ACC112 (cell line): ENCODE measurements at regions not wholly inside any gene's neighbourhood (a gene's known extent, or its start where the extent isn't known, plus 50 kb on each side); places are given as distances from the start of the nearest gene placed in this dataset.

ENCODE experiments used
- H2AFZ ChIP-seq: fragments of 200-600 bp; sonication (generic); one replicate; pipeline ENCODE4 v1.6.0; 2017; ENCODE audit warnings: antibody characterized with exemption, low read length; ENCODE audit not compliant: unreplicated experiment
- H3K27ac ChIP-seq: fragments of 200-600 bp; sonication (generic); 2 replicates; pipeline ENCODE4 v1.5.1; 2014; ENCODE audit warnings: low read depth, mild to moderate bottlenecking, antibody characterized with exemption, low read length, moderate library complexity
- H3K27me3 ChIP-seq: fragments of 200-600 bp; sonication (generic); 2 replicates; pipeline ENCODE4 v1.6.1; 2014; ENCODE audit warnings: mild to moderate bottlenecking, antibody characterized with exemption, low read length, moderate library complexity, mixed read lengths; ENCODE audit not compliant: insufficient read depth
- H3K36me3 ChIP-seq: fragments of 200-600 bp; sonication (generic); 2 replicates; pipeline ENCODE4 v1.6.1; 2016; ENCODE audit warnings: mild to moderate bottlenecking, antibody characterized with exemption, low read length, moderate library complexity, mixed read lengths; ENCODE audit not compliant: insufficient read depth
- H3K4me1 ChIP-seq: fragments of 200-600 bp; sonication (generic); one replicate; pipeline ENCODE4 v1.6.1; 2016; ENCODE audit warnings: low read length, mixed read lengths; ENCODE audit not compliant: insufficient read depth, unreplicated experiment, control insufficient read depth
- H3K4me3 ChIP-seq: fragments of 200-600 bp; sonication (generic); 2 replicates; pipeline ENCODE4 v1.5.1; 2014; ENCODE audit warnings: mild to moderate bottlenecking, low read depth, low read length
- H3K79me2 ChIP-seq: fragments of 200-600 bp; sonication (generic); one replicate; pipeline ENCODE4 v1.6.0; 2016; ENCODE audit warnings: low read length; ENCODE audit not compliant: control insufficient read depth, unreplicated experiment, insufficient read depth

- H3K4me3 ChIP-seq, result no peak overlapping the region
- H3K27me3 ChIP-seq, result no peaks in the 10 kb centered on the region
- no peak overlapping the region for H2AFZ ChIP-seq
These were observed 164.5 kb downstream of the PTH2R start for GRCh38 chr2:208570851-208571763.

GRCh38 chr2:208571764-208572131, 165.2 kb downstream of the PTH2R start:
- Histone ChIP-seq H3K27me3 (no peaks in the 10 kb centered on the region), H2AFZ (no peak overlapping the region), H3K4me1 (no peaks in the 10 kb centered on the region), H3K4me3 (no peak overlapping the region), H3K36me3 (no peaks in the 10 kb centered on the region), H3K79me2 (no peaks in the 10 kb centered on the region), H3K27ac (no peak overlapping the region)

More at GRCh38 chr2:208570851-208571763, 164.5 kb downstream of the PTH2R start:
- Histone ChIP-seq H3K4me1 (no peaks in the 10 kb centered on the region), H3K79me2 (no peaks in the 10 kb centered on the region), H3K27ac (no peak overlapping the region), H3K36me3 (no peaks in the 10 kb centered on the region)

- no peaks in the 10 kb centered on the region for H3K4me1 ChIP-seq
- H3K36me3 ChIP-seq, result no peaks in the 10 kb centered on the region
- H3K27ac ChIP-seq, result no peak overlapping the region
- no peak overlapping the region for H3K4me3 ChIP-seq
- H2AFZ ChIP-seq, result no peak overlapping the region
- no peaks in the 10 kb centered on the region for H3K79me2 ChIP-seq
- H3K27me3 ChIP-seq, result no peaks in the 10 kb centered on the region
These were observed 167.0 kb downstream of the PTH2R start for GRCh38 chr2:208573569-208573968.

GRCh38 chr2:208579678-208580077, 173.1 kb downstream of the PTH2R start:
- H3K4me1 ChIP-seq, result no peaks in the 10 kb centered on the region
- H3K4me3 ChIP-seq, result no peak overlapping the region
- no peaks in the 10 kb centered on the region for H3K79me2 ChIP-seq
- H3K36me3 ChIP-seq, result no peaks in the 10 kb centered on the region
- no peak overlapping the region for H3K27ac ChIP-seq
- H3K27me3 ChIP-seq, result no peaks in the 10 kb centered on the region
- H2AFZ ChIP-seq, result no peak overlapping the region

- no peaks in the 10 kb centered on the region for H3K79me2 ChIP-seq
- no peak overlapping the region for H3K27ac ChIP-seq
- no peaks in the 10 kb centered on the region for H3K4me1 ChIP-seq
- H3K27me3 ChIP-seq, result no peaks in the 10 kb centered on the region
- no peak overlapping the region for H3K4me3 ChIP-seq
- H2AFZ ChIP-seq, result no peak overlapping the region
- no peaks in the 10 kb centered on the region for H3K36me3 ChIP-seq
These were observed 177.9 kb downstream of the PTH2R start for GRCh38 chr2:208584378-208584985.

- no peaks in the 10 kb centered on the region for H3K27me3 ChIP-seq
- H2AFZ ChIP-seq, result no peak overlapping the region
These were observed 179.9 kb downstream of the PTH2R start for GRCh38 chr2:208586516-208586915.

GRCh38 chr2:208594642-208595385, 188.2 kb downstream of the PTH2R start:
- Histone ChIP-seq H3K27ac (no peak overlapping the region), H3K79me2 (no peaks in the 10 kb centered on the region), H3K27me3 (no peaks in the 10 kb centered on the region), H3K36me3 (no peaks in the 10 kb centered on the region), H3K4me3 (no peak overlapping the region), H2AFZ (no peak overlapping the region), H3K4me1 (no peaks in the 10 kb centered on the region)

More at GRCh38 chr2:208586516-208586915, 179.9 kb downstream of the PTH2R start:
- no peak overlapping the region for H3K4me3 ChIP-seq
- H3K4me1 ChIP-seq, result no peaks in the 10 kb centered on the region
- H3K79me2 ChIP-seq, result no peaks in the 10 kb centered on the region
- H3K27ac ChIP-seq, result no peak overlapping the region
- no peaks in the 10 kb centered on the region for H3K36me3 ChIP-seq

GRCh38 chr2:208595386-208596275, 189.0 kb downstream of the PTH2R start:
- Histone ChIP-seq H3K27ac (no peak overlapping the region), H3K36me3 (no peaks in the 10 kb centered on the region), H3K27me3 (no peaks in the 10 kb centered on the region), H3K4me3 (no peak overlapping the region), H3K4me1 (no peaks in the 10 kb centered on the region), H2AFZ (no peak overlapping the region), H3K79me2 (no peaks in the 10 kb centered on the region)

GRCh38 chr2:208607694-208608093, 201.1 kb downstream of the PTH2R start:
- no peaks in the 10 kb centered on the region for H3K79me2 ChIP-seq
- no peaks in the 10 kb centered on the region for H3K36me3 ChIP-seq
- no peak overlapping the region for H3K27ac ChIP-seq
- H3K27me3 ChIP-seq, result no peaks in the 10 kb centered on the region
- no peak overlapping the region for H2AFZ ChIP-seq
- H3K4me3 ChIP-seq, result no peak overlapping the region
- H3K4me1 ChIP-seq, result no peaks in the 10 kb centered on the region
